HCT116 (cell line): ENCODE measurements at regions not wholly inside any gene's neighbourhood (a gene's known extent, or its start where the extent isn't known, plus 50 kb on each side); places are given as distances from the start of the nearest gene placed in this dataset.

Source experiments
- ATAC-seq: fragments of 200-7000 bp; cut with Tn5 transposase; 2 replicates; pipeline ENCODE4 v1.9.1; 2020; ENCODE audit warnings: mild to moderate bottlenecking, moderate library complexity
- BruUV-seq: library from RNA; stranded (reverse); fragments of 400-500 nt; replicated peaks from 2 replicates; lab custom pipeline; 2021; lab: Mats Ljungman, UMichigan
- CTCF ChIA-PET: fragments of 300-600 bp; sonication (Branson Sonifier 250); formaldehyde crosslinking; loops from one replicate; lab custom pipeline; 2021; ENCODE audit warnings: antibody characterized with exemption; lab: Charles Lee
- POLR2A ChIA-PET: fragments of 300-600, 350-600 bp; sonication (Branson Sonifier 250); formaldehyde crosslinking; loops from one replicate; lab custom pipeline; 2021; ENCODE audit warnings: antibody characterized with exemption; lab: Charles Lee
- RAD21 ChIA-PET, 2 experiments: fragments of 300-600 bp; sonication (Branson Sonifier 250); formaldehyde crosslinking; loops; one replicate each; lab custom pipeline; 2023; ENCODE audit warnings: low total read pairs in 2 of 2; ENCODE audit not compliant: uncharacterized antibody in 2 of 2, unreplicated experiment in 2 of 2, low non-redundant PET in 1 of 2; lab: Charles Lee
- DNase-seq: peaks from one replicate; pipeline ENCODE4 v3.0.0-alpha.2; 2010; ENCODE audit warnings: low read depth, low spot score
- H2AFZ ChIP-seq: fragments of 200-600 bp; shearing (Covaris generic), sonication (generic); 2 replicates; pipeline ENCODE4 v1.6.1; 2017; ENCODE audit warnings: low read depth, mixed run types, mixed read lengths, antibody characterized with exemption, low read length; ENCODE audit not compliant: poor library complexity, severe bottlenecking
- H3K27ac ChIP-seq: 2 replicates; pipeline ENCODE4 v1.5.1; 2012; ENCODE audit warnings: low read depth, low read length
- H3K27me3 ChIP-seq: fragments of 200-600 bp; sonication (generic); 2 replicates; pipeline ENCODE4 v1.6.1; 2016; ENCODE audit warnings: mixed run types, low read length, mixed read lengths; ENCODE audit not compliant: insufficient read depth
- H3K36me3 ChIP-seq, 2 experiments: fragments of 200-500 bp in 1 of 2; fragments of 200-600 bp in 1 of 2; sonication (Bioruptor generic) in 1 of 2; sonication (generic) in 1 of 2; 2 replicates each; pipeline versions ENCODE4 v1.5.1 to v1.6.1; 2014 to 2016; ENCODE audit warnings: low read length in 2 of 2, inconsistent platforms in 1 of 2, mixed read lengths in 1 of 2, mixed run types in 1 of 2; ENCODE audit not compliant: insufficient read depth in 2 of 2, control insufficient read depth in 1 of 2
- H3K4me1 ChIP-seq, 2 experiments: fragments of 200-600 bp in 1 of 2; sonication (generic) in 1 of 2; 2 replicates each; pipeline versions ENCODE4 v1.5.1 to v1.6.1; 2012 to 2017; ENCODE audit warnings: low read length in 2 of 2, inconsistent platforms in 1 of 2, mild to moderate bottlenecking in 1 of 2, mixed read lengths in 1 of 2, mixed run types in 1 of 2, moderate library complexity in 1 of 2; ENCODE audit not compliant: insufficient read depth in 2 of 2, control insufficient read depth in 1 of 2
- H3K4me2 ChIP-seq: fragments of 200-600 bp; sonication (generic); 2 replicates; pipeline ENCODE4 v1.6.1; 2017; ENCODE audit warnings: mixed run types, low read length, mixed read lengths
- H3K4me3 ChIP-seq, 2 experiments: fragments of 200-600 bp in 1 of 2; sonication (generic) in 1 of 2; replicated peaks in 1 of 2; 2 replicates each; pipeline ENCODE4 v1.5.1; 2011 to 2016; ENCODE audit warnings: low read length in 2 of 2, control low read depth in 1 of 2, low read depth in 1 of 2, mild to moderate bottlenecking in 1 of 2, mixed read lengths in 1 of 2, mixed run types in 1 of 2
- H3K79me2 ChIP-seq: fragments of 200-600 bp; sonication (generic); 2 replicates; pipeline ENCODE4 v1.6.1; 2017; ENCODE audit warnings: mild to moderate bottlenecking, mixed run types, low read length, moderate library complexity, mixed read lengths; ENCODE audit not compliant: insufficient read depth
- H3K9ac ChIP-seq: fragments of 200-600 bp; sonication (generic); 2 replicates; pipeline ENCODE4 v1.6.1; 2016; ENCODE audit warnings: low read length, mixed read lengths
- H3K9me2 ChIP-seq: fragments of 200-600 bp; sonication (generic), shearing (Covaris generic); 2 replicates; pipeline ENCODE4 v1.6.1; 2017; ENCODE audit warnings: mixed run types, mild to moderate bottlenecking, moderate library complexity; ENCODE audit not compliant: insufficient read depth
- H3K9me3 ChIP-seq, 2 experiments: fragments of 200-500 bp in 1 of 2; fragments of 200-600 bp in 1 of 2; sonication (Bioruptor generic) in 1 of 2; sonication (generic) in 1 of 2; 2 replicates each; pipeline ENCODE4 v1.6.1; 2014 to 2017; ENCODE audit warnings: low read length in 2 of 2, mixed read lengths in 2 of 2, inconsistent platforms in 1 of 2, low read depth in 1 of 2, mild to moderate bottlenecking in 1 of 2, mixed run types in 1 of 2, moderate library complexity in 1 of 2; ENCODE audit not compliant: control insufficient read depth in 1 of 2, insufficient read depth in 1 of 2
- H4K20me1 ChIP-seq: fragments of 200-600 bp; sonication (generic), shearing (Covaris generic); 2 replicates; pipeline ENCODE4 v1.6.1; 2017; ENCODE audit warnings: mixed run types, mild to moderate bottlenecking, moderate library complexity; ENCODE audit not compliant: insufficient read depth
- CBX3 ChIP-seq: IDR thresholded peaks from 2 replicates; pipeline ENCODE4 v1.6.1; 2012; ENCODE audit warnings: low read depth
- CEBPB ChIP-seq: IDR thresholded peaks from 2 replicates; pipeline ENCODE4 v1.6.1; 2012; ENCODE audit warnings: low read depth
- EGR1 ChIP-seq: IDR thresholded peaks from 2 replicates; pipeline ENCODE4 v1.6.1; 2012; ENCODE audit warnings: low read depth
- ELF1 ChIP-seq: IDR thresholded peaks from 2 replicates; pipeline ENCODE4 v1.6.1; 2012; ENCODE audit warnings: low read depth, borderline replicate concordance
- EZH2 ChIP-seq: fragments of 200-600 bp; sonication (generic); IDR thresholded peaks from 2 replicates; pipeline ENCODE4 v1.6.1; 2017; ENCODE audit warnings: antibody characterized with exemption, mixed run types
- EZH2phosphoT487 ChIP-seq: fragments of 200-600 bp; IDR thresholded peaks from 2 replicates; pipeline ENCODE4 v1.6.1; 2018; ENCODE audit warnings: antibody characterized with exemption, borderline replicate concordance
- JUND ChIP-seq: IDR thresholded peaks from 2 replicates; pipeline ENCODE4 v1.6.1; 2012
- POLR2A ChIP-seq: IDR thresholded peaks from 2 replicates; pipeline ENCODE4 v1.7.0; 2011; ENCODE audit warnings: borderline replicate concordance; ENCODE audit not compliant: insufficient read depth, insufficient read length; ENCODE audit errors: extremely low read depth
- POLR2AphosphoS5 ChIP-seq: IDR thresholded peaks from 2 replicates; pipeline ENCODE4 v1.6.1; 2011; ENCODE audit warnings: mild to moderate bottlenecking, low read depth, low read length, moderate library complexity
- RAD21 ChIP-seq: IDR thresholded peaks from 2 replicates; pipeline ENCODE4 v1.6.1; 2012; ENCODE audit warnings: low read depth, mild to moderate bottlenecking
- SIN3A ChIP-seq: IDR thresholded peaks from 2 replicates; pipeline ENCODE4 v1.6.1; 2012; ENCODE audit warnings: low read depth
- SP1 ChIP-seq: IDR thresholded peaks from 2 replicates; pipeline ENCODE4 v1.6.1; 2012; ENCODE audit warnings: low read depth
- SRF ChIP-seq: IDR thresholded peaks from 2 replicates; pipeline ENCODE4 v1.6.1; 2012; ENCODE audit warnings: low read depth
- TCF7L2 ChIP-seq: IDR thresholded peaks from 2 replicates; pipeline ENCODE4 v1.7.0; 2011; ENCODE audit warnings: borderline replicate concordance, inconsistent platforms; ENCODE audit not compliant: insufficient read depth, insufficient read length; ENCODE audit errors: extremely low read depth
- YY1 ChIP-seq: IDR thresholded peaks from 2 replicates; pipeline ENCODE4 v1.6.1; 2011; ENCODE audit warnings: low read length, low read depth, moderate library complexity, mild to moderate bottlenecking; ENCODE audit not compliant: insufficient replicate concordance; ENCODE audit errors: extremely low read depth
- ZFX ChIP-seq: fragments of 450-650 bp; IDR thresholded peaks from 2 replicates; pipeline ENCODE4 v1.6.1; 2017
- ZNF274 ChIP-seq: fragments of 200-500 bp; sonication (Bioruptor generic); IDR thresholded peaks from 2 replicates; pipeline ENCODE4 v1.6.1; 2014; ENCODE audit warnings: mild to moderate bottlenecking, low read depth, low read length, inconsistent platforms
- intact Hi-C: fragments of 100-400 bp; cut with micrococcal nuclease; formaldehyde crosslinking; loops from 2 replicates; pipeline ENCODE4 v1.10.0; 2022
- TF ChIP-seq, protein P1 (sequence below): IDR thresholded peaks from 2 replicates; pipeline ENCODE4 v1.6.1; 2011; ENCODE audit warnings: mild to moderate bottlenecking, low read length, moderate library complexity; ENCODE audit not compliant: insufficient replicate concordance; ENCODE audit errors: extremely low read depth
- TF ChIP-seq, protein P2 (sequence below): IDR thresholded peaks from 2 replicates; pipeline ENCODE4 v1.6.1; 2012; ENCODE audit warnings: low read depth
- TF ChIP-seq, protein P3 (sequence below): IDR thresholded peaks from 2 replicates; pipeline ENCODE4 v1.6.1; 2012

DNA sequence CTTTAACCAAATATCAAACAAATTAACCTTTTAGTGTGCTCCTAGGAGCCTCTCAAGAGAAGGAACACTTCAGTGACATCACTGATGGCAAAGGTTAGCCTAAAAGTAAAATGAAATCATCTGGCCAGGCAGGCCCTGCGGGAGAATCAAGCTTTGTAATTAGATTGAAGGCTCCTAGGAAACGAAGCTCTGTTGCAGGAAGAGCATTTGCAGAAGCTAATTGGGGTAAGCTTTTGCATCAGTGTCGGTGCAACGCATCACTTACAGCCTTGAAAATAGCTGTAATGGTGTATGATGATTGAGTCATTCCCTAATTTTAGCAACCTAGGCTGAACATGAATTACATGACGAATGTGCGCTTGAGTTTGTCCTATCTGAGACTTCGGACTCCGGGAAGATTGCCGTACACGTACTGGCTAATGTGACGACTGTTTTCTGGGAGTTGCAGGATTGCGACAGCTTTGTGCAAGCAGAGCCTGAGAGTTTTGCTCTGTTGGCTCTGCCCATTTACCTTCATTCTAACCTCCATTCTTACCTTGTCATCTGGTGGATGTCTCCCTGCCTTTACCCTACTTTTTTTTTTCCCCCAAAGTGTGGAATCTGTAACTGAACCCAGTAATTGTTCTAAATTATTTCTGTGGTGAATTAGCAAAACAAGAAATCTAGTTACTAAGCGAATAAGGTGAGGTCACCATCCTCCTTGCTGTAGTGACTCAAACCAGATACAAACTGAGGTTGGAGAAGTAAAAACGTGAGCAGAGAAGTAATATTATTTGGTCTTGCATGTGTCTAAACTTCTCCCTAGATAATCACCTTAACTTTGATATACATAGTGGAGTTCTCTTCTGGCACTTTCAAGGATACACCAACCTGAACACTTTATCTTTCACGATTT, 675.9 kb upstream of the CITED2 start:
- H3K4me3 ChIP-seq, result no peak overlapping the region
- H3K36me3 ChIP-seq, result no peaks in the 10 kb centered on the region
- no peaks in the 10 kb centered on the region for H3K9me3 ChIP-seq
- no peak overlapping the region for H2AFZ ChIP-seq
- H3K4me1 ChIP-seq, result peaks cover 0 to 8% of the 10 kb centered on the region in 2 experiments; a peak in 2 of 4 replicates
- DNase-seq (no peak), ATAC-seq (no peak)
- no TSS peak for BruUV-seq
- ChIA-PET CTCF (no interaction called here), RAD21 (no interaction called here), POLR2A (no interaction called here)
- no peak overlapping the region for H3K4me2 ChIP-seq
- H3K79me2 ChIP-seq, result no peaks in the 10 kb centered on the region
- H3K27ac ChIP-seq, result no peak overlapping the region
- intact Hi-C loops, result no loop called here
- H3K27me3 ChIP-seq, result no peaks in the 10 kb centered on the region
- TF ChIP-seq TCF7L2 (no peak), ZFX (no peak), POLR2A (no peak), RAD21 (no peak), EZH2 (no peak), EGR1 (no peak), JUND (no peak), POLR2AphosphoS5 (no peak), SIN3A (no peak), EZH2phosphoT487 (no peak), SRF (no peak), ZNF274 (no peak), ELF1 (no peak), CBX3 (no peak), SP1 (no peak), CEBPB (no peak), YY1 (no peak)
- TF ChIP-seq, protein P1, sequence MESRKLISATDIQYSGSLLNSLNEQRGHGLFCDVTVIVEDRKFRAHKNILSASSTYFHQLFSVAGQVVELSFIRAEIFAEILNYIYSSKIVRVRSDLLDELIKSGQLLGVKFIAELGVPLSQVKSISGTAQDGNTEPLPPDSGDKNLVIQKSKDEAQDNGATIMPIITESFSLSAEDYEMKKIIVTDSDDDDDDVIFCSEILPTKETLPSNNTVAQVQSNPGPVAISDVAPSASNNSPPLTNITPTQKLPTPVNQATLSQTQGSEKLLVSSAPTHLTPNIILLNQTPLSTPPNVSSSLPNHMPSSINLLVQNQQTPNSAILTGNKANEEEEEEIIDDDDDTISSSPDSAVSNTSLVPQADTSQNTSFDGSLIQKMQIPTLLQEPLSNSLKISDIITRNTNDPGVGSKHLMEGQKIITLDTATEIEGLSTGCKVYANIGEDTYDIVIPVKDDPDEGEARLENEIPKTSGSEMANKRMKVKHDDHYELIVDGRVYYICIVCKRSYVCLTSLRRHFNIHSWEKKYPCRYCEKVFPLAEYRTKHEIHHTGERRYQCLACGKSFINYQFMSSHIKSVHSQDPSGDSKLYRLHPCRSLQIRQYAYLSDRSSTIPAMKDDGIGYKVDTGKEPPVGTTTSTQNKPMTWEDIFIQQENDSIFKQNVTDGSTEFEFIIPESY, result no peak
- TF ChIP-seq, protein P2, sequence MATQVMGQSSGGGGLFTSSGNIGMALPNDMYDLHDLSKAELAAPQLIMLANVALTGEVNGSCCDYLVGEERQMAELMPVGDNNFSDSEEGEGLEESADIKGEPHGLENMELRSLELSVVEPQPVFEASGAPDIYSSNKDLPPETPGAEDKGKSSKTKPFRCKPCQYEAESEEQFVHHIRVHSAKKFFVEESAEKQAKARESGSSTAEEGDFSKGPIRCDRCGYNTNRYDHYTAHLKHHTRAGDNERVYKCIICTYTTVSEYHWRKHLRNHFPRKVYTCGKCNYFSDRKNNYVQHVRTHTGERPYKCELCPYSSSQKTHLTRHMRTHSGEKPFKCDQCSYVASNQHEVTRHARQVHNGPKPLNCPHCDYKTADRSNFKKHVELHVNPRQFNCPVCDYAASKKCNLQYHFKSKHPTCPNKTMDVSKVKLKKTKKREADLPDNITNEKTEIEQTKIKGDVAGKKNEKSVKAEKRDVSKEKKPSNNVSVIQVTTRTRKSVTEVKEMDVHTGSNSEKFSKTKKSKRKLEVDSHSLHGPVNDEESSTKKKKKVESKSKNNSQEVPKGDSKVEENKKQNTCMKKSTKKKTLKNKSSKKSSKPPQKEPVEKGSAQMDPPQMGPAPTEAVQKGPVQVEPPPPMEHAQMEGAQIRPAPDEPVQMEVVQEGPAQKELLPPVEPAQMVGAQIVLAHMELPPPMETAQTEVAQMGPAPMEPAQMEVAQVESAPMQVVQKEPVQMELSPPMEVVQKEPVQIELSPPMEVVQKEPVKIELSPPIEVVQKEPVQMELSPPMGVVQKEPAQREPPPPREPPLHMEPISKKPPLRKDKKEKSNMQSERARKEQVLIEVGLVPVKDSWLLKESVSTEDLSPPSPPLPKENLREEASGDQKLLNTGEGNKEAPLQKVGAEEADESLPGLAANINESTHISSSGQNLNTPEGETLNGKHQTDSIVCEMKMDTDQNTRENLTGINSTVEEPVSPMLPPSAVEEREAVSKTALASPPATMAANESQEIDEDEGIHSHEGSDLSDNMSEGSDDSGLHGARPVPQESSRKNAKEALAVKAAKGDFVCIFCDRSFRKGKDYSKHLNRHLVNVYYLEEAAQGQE, result no peak
- TF ChIP-seq, protein P3, sequence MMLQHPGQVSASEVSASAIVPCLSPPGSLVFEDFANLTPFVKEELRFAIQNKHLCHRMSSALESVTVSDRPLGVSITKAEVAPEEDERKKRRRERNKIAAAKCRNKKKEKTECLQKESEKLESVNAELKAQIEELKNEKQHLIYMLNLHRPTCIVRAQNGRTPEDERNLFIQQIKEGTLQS, result no peak
- H3K9ac ChIP-seq, result no peak overlapping the region
- H4K20me1 ChIP-seq, result no peaks in the 10 kb centered on the region
- no peaks in the 10 kb centered on the region for H3K9me2 ChIP-seq
